A673 (cell line): ENCODE measurements at regions not wholly inside any gene's neighbourhood (a gene's known extent, or its start where the extent isn't known, plus 50 kb on each side); places are given as distances from the start of the nearest gene placed in this dataset.

Experiments
- BruUV-seq: library from RNA; stranded (reverse); fragments of 400-500 nt; replicated peaks from 2 replicates; lab custom pipeline; 2021; lab: Mats Ljungman, UMichigan
- CTCF ChIA-PET: fragments of 300-600 bp; sonication (Branson Sonifier 250); formaldehyde crosslinking; loops from one replicate; lab custom pipeline; 2022; ENCODE audit warnings: antibody characterized with exemption; lab: Charles Lee
- POLR2A ChIA-PET: fragments of 300-600 bp; sonication (Branson Sonifier 250); formaldehyde crosslinking; loops from one replicate; lab custom pipeline; 2022; ENCODE audit warnings: antibody characterized with exemption; ENCODE audit not compliant: low non-redundant PET; lab: Charles Lee
- DNase-seq: peaks from one replicate; pipeline ENCODE4 v3.0.0-alpha.2; 2015; ENCODE audit warnings: low spot score
- H3K27ac ChIP-seq: fragments of 200-600 bp; sonication (generic); 2 replicates; pipeline ENCODE4 v1.5.1; 2016; ENCODE audit warnings: mixed run types, low read depth, mild to moderate bottlenecking, mixed read lengths, antibody characterized with exemption, low read length; ENCODE audit not compliant: poor library complexity, severe bottlenecking
- H3K27me3 ChIP-seq: fragments of 200-600 bp; sonication (generic); replicated peaks from 2 replicates; pipeline ENCODE4 v1.6.1; 2017; ENCODE audit warnings: mixed run types, low read depth, mild to moderate bottlenecking, mixed read lengths, antibody characterized with exemption, low read length; ENCODE audit not compliant: insufficient read depth, poor library complexity
- H3K36me3 ChIP-seq: fragments of 200-600 bp; sonication (generic); 2 replicates; pipeline ENCODE4 v1.6.1; 2016; ENCODE audit warnings: mixed run types, mild to moderate bottlenecking, mixed read lengths, antibody characterized with exemption, low read length; ENCODE audit not compliant: insufficient read depth, poor library complexity, severe bottlenecking
- H3K4me1 ChIP-seq: fragments of 200-600 bp; sonication (generic); 2 replicates; pipeline ENCODE4 v1.6.1; 2017; ENCODE audit warnings: mixed run types, mild to moderate bottlenecking, mixed read lengths, antibody characterized with exemption, low read length; ENCODE audit not compliant: insufficient read depth, poor library complexity, severe bottlenecking
- H3K4me3 ChIP-seq: fragments of 200-600 bp; sonication (generic); 2 replicates; pipeline ENCODE4 v1.5.1; 2016; ENCODE audit warnings: low read depth, mixed run types, mild to moderate bottlenecking, mixed read lengths, low read length; ENCODE audit not compliant: poor library complexity, severe bottlenecking
- H3K9me3 ChIP-seq: fragments of 200-600 bp; sonication (generic); 2 replicates; pipeline ENCODE4 v1.6.1; 2016; ENCODE audit warnings: mixed run types, low read depth, mild to moderate bottlenecking, mixed read lengths, antibody characterized with exemption, low read length; ENCODE audit not compliant: poor library complexity, severe bottlenecking
- EZH2 ChIP-seq: fragments of 200-600 bp; sonication (generic); IDR thresholded peaks from 2 replicates; pipeline ENCODE4 v1.6.1; 2017; ENCODE audit warnings: borderline replicate concordance, low read depth, mild to moderate bottlenecking, mixed read lengths, antibody characterized with exemption, low read length; ENCODE audit not compliant: poor library complexity, severe bottlenecking
- intact Hi-C: fragments of 100-400 bp; cut with micrococcal nuclease; formaldehyde crosslinking; loops from one replicate; pipeline ENCODE4 v1.10.0; 2022; ENCODE audit not compliant: unreplicated experiment
- TF ChIP-seq, protein P1 (sequence below): fragments of 300-800, 200-600 bp; sonication (generic); conservative IDR thresholded peaks from 2 replicates; pipeline ENCODE4 v1.5.1; 2017; ENCODE audit warnings: low read depth, mild to moderate bottlenecking, antibody characterized with exemption, low read length, moderate library complexity, mixed read lengths

DNA sequence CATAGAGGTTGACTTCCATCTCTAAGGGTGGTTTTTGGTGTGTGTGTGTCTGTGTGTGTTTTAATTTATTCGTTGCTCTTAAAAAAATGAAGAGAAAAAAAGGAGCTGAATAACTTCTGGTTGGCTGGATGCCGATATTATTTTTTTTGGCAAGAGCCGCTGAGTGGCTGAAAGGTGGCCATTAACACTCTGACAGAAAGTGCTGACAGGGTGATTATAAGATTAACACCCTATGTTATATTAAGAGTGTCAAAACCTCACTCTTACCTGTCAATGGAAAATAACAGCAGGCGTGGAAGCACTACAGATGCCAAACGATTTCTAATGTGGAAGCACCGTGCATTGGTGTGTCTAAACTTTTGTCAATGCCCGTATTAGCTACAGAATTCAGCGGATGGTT, 622.5 kb downstream of the ANKRD50 start:
- no peak for DNase-seq
- no peaks in the 10 kb centered on the region for H3K36me3 ChIP-seq
- H3K4me1 ChIP-seq, result no peaks in the 10 kb centered on the region
- no peaks in the 10 kb centered on the region for H3K9me3 ChIP-seq
- BruUV-seq, result no TSS peak
- TF ChIP-seq EZH2, result no peak
- no peaks in the 10 kb centered on the region for H3K27me3 ChIP-seq
- no peak overlapping the region for H3K4me3 ChIP-seq
- ChIA-PET POLR2A (no interaction called here), CTCF (no interaction called here)
- intact Hi-C loops, result no loop called here
- no peak overlapping the region for H3K27ac ChIP-seq

DNA sequence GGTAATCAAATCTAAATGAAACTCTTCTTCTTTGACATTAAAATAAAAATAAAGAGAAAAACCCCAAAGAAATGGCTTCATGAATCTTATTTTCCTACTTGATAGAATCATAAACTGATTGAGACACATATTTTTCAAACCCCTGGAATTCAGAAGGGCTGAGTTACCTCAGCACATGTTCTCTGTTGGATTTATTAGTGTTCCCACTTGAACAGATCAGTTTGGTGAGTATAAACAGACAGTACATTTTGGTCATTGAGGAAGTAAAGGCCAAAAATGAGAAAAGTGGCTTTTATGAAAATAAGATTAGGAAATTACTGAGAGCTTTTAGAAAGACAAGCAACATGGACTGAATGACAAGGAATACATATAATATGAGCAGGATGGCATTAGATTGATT, 620.4 kb downstream of the ANKRD50 start:
- no peaks in the 10 kb centered on the region for H3K36me3 ChIP-seq
- H3K27me3 ChIP-seq, result no peaks in the 10 kb centered on the region
- no TSS peak for BruUV-seq
- no peaks in the 10 kb centered on the region for H3K4me1 ChIP-seq
- ChIA-PET CTCF (no interaction called here), POLR2A (no interaction called here)
- TF ChIP-seq EZH2, result no peak
- TF ChIP-seq, protein P1, sequence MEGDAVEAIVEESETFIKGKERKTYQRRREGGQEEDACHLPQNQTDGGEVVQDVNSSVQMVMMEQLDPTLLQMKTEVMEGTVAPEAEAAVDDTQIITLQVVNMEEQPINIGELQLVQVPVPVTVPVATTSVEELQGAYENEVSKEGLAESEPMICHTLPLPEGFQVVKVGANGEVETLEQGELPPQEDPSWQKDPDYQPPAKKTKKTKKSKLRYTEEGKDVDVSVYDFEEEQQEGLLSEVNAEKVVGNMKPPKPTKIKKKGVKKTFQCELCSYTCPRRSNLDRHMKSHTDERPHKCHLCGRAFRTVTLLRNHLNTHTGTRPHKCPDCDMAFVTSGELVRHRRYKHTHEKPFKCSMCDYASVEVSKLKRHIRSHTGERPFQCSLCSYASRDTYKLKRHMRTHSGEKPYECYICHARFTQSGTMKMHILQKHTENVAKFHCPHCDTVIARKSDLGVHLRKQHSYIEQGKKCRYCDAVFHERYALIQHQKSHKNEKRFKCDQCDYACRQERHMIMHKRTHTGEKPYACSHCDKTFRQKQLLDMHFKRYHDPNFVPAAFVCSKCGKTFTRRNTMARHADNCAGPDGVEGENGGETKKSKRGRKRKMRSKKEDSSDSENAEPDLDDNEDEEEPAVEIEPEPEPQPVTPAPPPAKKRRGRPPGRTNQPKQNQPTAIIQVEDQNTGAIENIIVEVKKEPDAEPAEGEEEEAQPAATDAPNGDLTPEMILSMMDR, result no peak
- no peak overlapping the region for H3K4me3 ChIP-seq
- intact Hi-C loops, result no loop called here
- no peaks in the 10 kb centered on the region for H3K9me3 ChIP-seq
- H3K27ac ChIP-seq, result no peak overlapping the region
- no peak for DNase-seq

DNA sequence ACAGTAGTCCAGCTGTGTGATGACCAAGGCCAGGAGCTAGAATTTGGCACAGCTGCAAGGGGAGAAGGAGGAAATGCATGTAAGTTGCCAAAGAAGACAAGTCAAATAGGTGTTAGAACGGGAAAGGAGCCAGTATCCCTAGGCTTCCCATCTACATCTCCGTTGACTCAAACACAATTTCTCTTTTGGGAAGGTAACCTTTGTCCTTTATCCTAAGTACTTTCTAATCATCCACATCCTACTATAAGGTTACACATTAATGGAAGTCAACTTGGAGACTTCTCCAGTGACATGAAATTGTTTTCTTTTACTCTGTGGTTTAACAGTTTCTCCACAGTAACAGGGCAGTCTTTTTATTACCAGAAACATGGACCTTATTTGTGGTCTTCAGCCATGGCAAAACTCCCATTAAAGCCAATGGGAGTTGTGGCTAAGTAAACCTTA, 620.0 kb downstream of the ANKRD50 start:
- H3K4me1 ChIP-seq, result no peaks in the 10 kb centered on the region
- DNase-seq, result no peak
- intact Hi-C loops, result no loop called here
- TF ChIP-seq EZH2, result no peak
- TF ChIP-seq, protein P1, result no peak
- BruUV-seq, result no TSS peak
- CTCF ChIA-PET, result no interaction called here
- no peaks in the 10 kb centered on the region for H3K36me3 ChIP-seq
- POLR2A ChIA-PET, result no interaction called here
- no peak overlapping the region for H3K4me3 ChIP-seq
- no peaks in the 10 kb centered on the region for H3K27me3 ChIP-seq
- H3K9me3 ChIP-seq, result no peaks in the 10 kb centered on the region
- no peak overlapping the region for H3K27ac ChIP-seq

DNA sequence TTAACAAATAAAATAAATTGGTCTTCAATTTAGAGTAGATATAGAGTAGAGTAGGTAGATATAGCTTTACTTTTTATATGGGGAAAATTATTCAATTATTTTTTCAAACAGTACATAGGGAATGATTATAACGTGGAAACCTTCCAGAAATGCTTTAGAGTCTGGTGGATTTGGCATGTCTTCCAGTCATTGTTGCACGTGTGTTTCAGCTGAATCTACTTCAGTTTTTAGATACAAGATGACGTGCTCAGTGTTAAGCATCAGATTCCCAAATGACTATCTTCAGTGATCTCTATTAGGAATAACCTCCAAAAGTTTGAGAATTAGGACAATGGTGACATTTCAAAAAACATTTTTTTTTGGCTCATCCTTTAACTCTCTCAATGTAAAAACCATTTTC, 616.9 kb downstream of the ANKRD50 start:
- DNase-seq, result no peak
- no peak overlapping the region for H3K4me3 ChIP-seq
- no peaks in the 10 kb centered on the region for H3K9me3 ChIP-seq
- no peak for TF ChIP-seq EZH2
- TF ChIP-seq, protein P1, result no peak
- no peaks in the 10 kb centered on the region for H3K4me1 ChIP-seq
- H3K27ac ChIP-seq, result no peak overlapping the region
- H3K27me3 ChIP-seq, result no peaks in the 10 kb centered on the region
- no peaks in the 10 kb centered on the region for H3K36me3 ChIP-seq
- no TSS peak for BruUV-seq
- ChIA-PET CTCF (no interaction called here), POLR2A (no interaction called here)
- intact Hi-C loops, result no loop called here
